ENCODE measurements at regions not wholly inside any gene's neighbourhood (a gene's known extent, or its start where the extent isn't known, plus 50 kb on each side); places are given as distances from the start of the nearest gene placed in this dataset.

DNA sequence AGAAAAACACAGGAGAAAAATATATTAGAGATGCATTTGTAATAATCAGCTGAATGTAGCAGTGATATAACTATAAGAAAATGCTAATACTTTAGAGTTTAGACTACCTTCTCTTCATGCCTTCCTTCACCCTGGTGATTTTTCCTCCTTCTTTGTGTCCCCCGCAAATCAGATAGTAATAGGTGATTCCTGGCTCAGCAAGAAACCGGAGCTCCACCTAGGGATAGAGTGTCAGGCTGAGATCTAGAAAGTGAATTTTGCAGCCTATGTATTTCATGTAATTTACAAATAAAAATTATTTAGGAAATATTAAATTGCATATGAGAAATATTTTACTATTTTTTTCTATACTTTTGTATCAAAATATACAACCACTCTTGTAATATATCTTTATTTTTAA is 109.8 kb upstream of the ST8SIA4 start:
- FAIRE-seq, result no peak
- H3K79me2 ChIP-seq (ENCODE audit: insufficient read depth, low read length), result no peaks in the 10 kb centered on the region

More for the DNA sequence above, 109.8 kb upstream of the ST8SIA4 start:
- no peak for ATAC-seq
- ChIA-PET CTCF (ENCODE audit: low intra/inter-chr PET ratio, low total read pairs) (no interaction called here), POLR2A (no interaction called here)
- in situ Hi-C loops (cut with HindIII; ENCODE audit: extremely low pct_ligation_motif_present, low pct_unique_long_range_greater_than_20kb) (no loop called here), intact Hi-C loops (cut with micrococcal nuclease; ENCODE audit: unreplicated experiment) (no loop called here)
- Histone ChIP-seq H3K9ac (ENCODE audit: insufficient read depth, low read depth, low read length) (no peak overlapping the region), H3K27me3 (ENCODE audit: control insufficient read depth in 1 of 2, insufficient read depth in 2 of 2, low read length in 2 of 2) (no peaks in the 10 kb centered on the region), H4K20me1 (ENCODE audit: insufficient read depth, low read length) (no peaks in the 10 kb centered on the region), H3K4me3 (replicated peaks in 1 of 3; ENCODE audit: insufficient read depth in 1 of 3, low read depth in 2 of 3, low read length in 3 of 3) (no peak overlapping the region), H3K9me3 (ENCODE audit: low read length) (no peaks in the 10 kb centered on the region), H3K27ac (ENCODE audit: extremely low read length, insufficient read depth, low read length) (no peak overlapping the region), H3K4me2 (ENCODE audit: low read depth, low read length) (no peak overlapping the region), H2AFZ (ENCODE audit: low read length) (no peak overlapping the region), H3K4me1 (ENCODE audit: insufficient read depth, low read length) (no peaks in the 10 kb centered on the region), H3K36me3 (replicated peaks in 1 of 2; ENCODE audit: control insufficient read depth in 1 of 2, insufficient read depth in 2 of 2, low read length in 2 of 2) (no peaks in the 10 kb centered on the region)
- BruUV-seq (replicated peaks), result no TSS peak
- no peak for DNase-seq (ENCODE audit: low spot score)
- 25% methylated on average over 2 of the region's 2 CpGs for WGBS (ENCODE audit: low lambda C conversion rate)
- TF ChIP-seq, protein P1, sequence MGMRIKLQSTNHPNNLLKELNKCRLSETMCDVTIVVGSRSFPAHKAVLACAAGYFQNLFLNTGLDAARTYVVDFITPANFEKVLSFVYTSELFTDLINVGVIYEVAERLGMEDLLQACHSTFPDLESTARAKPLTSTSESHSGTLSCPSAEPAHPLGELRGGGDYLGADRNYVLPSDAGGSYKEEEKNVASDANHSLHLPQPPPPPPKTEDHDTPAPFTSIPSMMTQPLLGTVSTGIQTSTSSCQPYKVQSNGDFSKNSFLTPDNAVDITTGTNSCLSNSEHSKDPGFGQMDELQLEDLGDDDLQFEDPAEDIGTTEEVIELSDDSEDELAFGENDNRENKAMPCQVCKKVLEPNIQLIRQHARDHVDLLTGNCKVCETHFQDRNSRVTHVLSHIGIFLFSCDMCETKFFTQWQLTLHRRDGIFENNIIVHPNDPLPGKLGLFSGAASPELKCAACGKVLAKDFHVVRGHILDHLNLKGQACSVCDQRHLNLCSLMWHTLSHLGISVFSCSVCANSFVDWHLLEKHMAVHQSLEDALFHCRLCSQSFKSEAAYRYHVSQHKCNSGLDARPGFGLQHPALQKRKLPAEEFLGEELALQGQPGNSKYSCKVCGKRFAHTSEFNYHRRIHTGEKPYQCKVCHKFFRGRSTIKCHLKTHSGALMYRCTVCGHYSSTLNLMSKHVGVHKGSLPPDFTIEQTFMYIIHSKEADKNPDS (CRISPR knock-in tag; IDR thresholded peaks at IDR 0.05), result no peak
- TF ChIP-seq GATAD2A (CRISPR knock-in tag; IDR thresholded peaks at IDR 0.05) (no peak), ZNF275 (CRISPR knock-in tag; IDR thresholded peaks at IDR 0.05; ENCODE audit: borderline replicate concordance) (no peak), ZZZ3 (CRISPR knock-in tag; IDR thresholded peaks at IDR 0.05; ENCODE audit: borderline replicate concordance) (no peak), ZNF234 (CRISPR knock-in tag; conservative IDR thresholded peaks at IDR 0.05) (no peak)
